GM19463 (cell line): ENCODE measurements at regions not wholly inside any gene's neighbourhood (a gene's known extent, or its start where the extent isn't known, plus 50 kb on each side); places are given as distances from the start of the nearest gene placed in this dataset.
"Not testable (repeated sequence)": the region's sequence is repeated elsewhere in the genome, so short reads cannot be mapped to it uniquely, and the experiment has no call there.

ENCODE experiments used
- ATAC-seq: cut with Tn5 transposase; IDR thresholded peaks from one replicate; pipeline ENCODE4 v1.9.1; 2021; ENCODE audit warnings: mild to moderate bottlenecking, moderate library complexity; ENCODE audit not compliant: unreplicated experiment

DNA sequence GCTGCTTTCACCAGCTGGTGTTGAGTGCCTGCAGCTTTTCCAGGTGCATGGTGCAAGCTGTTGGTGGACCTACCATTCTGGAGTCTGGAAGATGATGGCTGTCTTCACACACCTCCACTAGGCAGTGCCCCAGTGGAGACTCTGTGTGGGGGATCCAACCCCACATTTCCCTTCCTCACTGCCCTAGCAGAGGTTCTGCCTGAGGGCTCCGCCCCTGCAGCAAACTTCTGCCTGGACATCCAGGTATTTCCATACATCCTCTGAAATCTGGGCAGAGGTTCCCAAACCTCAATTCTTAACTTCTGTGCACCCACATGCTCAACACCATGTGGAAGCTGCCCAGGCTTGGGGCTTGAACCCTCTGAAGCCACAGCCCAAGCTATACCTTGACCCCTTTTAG lies 172.4 kb downstream of the PHF2 start:
- ATAC-seq: not testable (repeated sequence)

DNA sequence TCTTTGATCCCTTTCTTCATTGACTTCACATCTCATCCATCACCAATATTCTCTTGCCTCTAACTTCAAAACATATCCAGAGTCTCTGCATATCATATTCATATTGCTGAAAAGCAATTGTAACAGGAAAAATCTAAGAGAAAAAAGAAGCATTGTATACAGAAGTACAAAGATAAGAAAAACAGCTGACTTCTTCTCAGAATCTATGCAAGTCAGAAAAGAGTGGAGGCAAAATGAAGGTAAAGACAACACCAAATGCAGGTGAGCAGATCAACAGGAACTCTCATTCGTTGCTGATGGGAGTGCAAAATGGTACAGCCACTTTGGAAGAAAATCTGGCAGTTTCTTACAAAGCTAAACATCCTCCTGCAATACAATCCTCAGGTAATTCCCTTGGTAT lies 155.6 kb downstream of the PHF2 start:
- ATAC-seq: no peak

DNA sequence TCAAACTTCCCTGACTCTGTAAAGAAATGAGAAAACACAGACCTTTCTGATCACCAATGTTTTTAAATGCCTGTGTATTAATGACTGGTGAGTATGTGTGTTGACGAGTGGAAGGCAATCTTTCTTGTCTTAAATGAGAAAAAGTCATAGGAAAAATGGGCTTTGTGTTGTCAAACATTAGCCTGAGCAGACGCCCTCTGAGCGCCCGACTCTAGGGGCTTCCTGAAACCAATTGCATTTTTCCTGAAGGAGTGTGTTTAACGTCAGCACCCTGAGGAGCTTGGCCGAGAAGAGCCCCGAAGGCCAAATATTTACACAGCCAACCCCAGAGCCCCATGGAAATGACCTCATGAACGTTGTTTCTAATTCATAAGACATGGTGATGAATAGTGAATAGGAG lies 154.3 kb downstream of the PHF2 start:
- ATAC-seq: no peak

DNA sequence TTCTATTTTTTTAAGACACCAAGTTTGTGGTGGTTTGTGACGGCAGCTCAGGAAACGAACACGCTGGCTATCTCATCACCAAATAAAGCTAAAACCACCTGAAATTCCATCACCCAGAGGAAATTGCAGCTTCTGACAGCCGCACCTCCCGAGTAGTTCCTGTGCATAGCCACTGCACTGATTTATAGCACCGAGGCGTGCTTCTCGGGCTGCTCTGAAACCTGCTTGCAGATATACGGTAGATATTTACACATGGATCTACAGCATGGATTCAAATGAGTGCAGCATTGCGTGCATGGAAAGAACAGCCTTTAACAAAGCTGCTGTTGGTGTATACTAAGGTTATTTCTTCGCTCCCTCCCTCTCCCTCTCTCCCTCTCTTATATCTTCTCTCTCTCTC lies 153.8 kb downstream of the PHF2 start:
- ATAC-seq: no peak
